Ishikawa (cell line): ENCODE measurements at regions not wholly inside any gene's neighbourhood (a gene's known extent, or its start where the extent isn't known, plus 50 kb on each side); places are given as distances from the start of the nearest gene placed in this dataset.

Experiments used
- EP300 ChIP-seq: IDR thresholded peaks from 2 replicates; pipeline ENCODE4 v1.6.1; 2012; ENCODE audit warnings: borderline replicate concordance
- MAX ChIP-seq: IDR thresholded peaks from 2 replicates; pipeline ENCODE4 v1.6.1; 2012
- TAF1 ChIP-seq: IDR thresholded peaks from 2 replicates; pipeline ENCODE4 v1.6.1; 2012; ENCODE audit warnings: low read depth, mild to moderate bottlenecking
- YY1 ChIP-seq: IDR thresholded peaks from 2 replicates; pipeline ENCODE4 v1.6.1; 2012; ENCODE audit warnings: low read depth

GRCh38 chr4:108454227-108454626 lies 166.1 kb upstream of the RPL34 start:
- TF ChIP-seq MAX: no peak
- no peak for TF ChIP-seq EP300
- no peak for TF ChIP-seq YY1
- no peak for TF ChIP-seq TAF1
